IPS DF 6.9 (cell line): ENCODE measurements at regions not wholly inside any gene's neighbourhood (a gene's known extent, or its start where the extent isn't known, plus 50 kb on each side); places are given as distances from the start of the nearest gene placed in this dataset.

Source experiments
- DNase-seq: peaks from one replicate; pipeline ENCODE4 v3.0.0-alpha.2; 2013; ENCODE audit warnings: low read depth, low spot score
- H3K27ac ChIP-seq: one replicate; pipeline ENCODE4 v1.5.1; 2013; ENCODE audit warnings: low read length, control low read depth
- H3K27me3 ChIP-seq: 2 replicates; pipeline ENCODE4 v1.6.1; 2013; ENCODE audit warnings: mild to moderate bottlenecking, low read length; ENCODE audit not compliant: control insufficient read depth, insufficient read depth
- H3K36me3 ChIP-seq: 2 replicates; pipeline ENCODE4 v1.6.1; 2013; ENCODE audit warnings: low read length; ENCODE audit not compliant: control insufficient read depth, insufficient read depth
- H3K4me1 ChIP-seq: 2 replicates; pipeline ENCODE4 v1.6.1; 2013; ENCODE audit warnings: low read length; ENCODE audit not compliant: control insufficient read depth, insufficient read depth
- H3K4me3 ChIP-seq: 2 replicates; pipeline ENCODE4 v1.5.1; 2013; ENCODE audit warnings: mild to moderate bottlenecking, low read length
- H3K9me3 ChIP-seq: 2 replicates; pipeline ENCODE4 v1.6.1; 2013; ENCODE audit warnings: low read length, inconsistent platforms; ENCODE audit not compliant: control insufficient read depth, insufficient read depth
- WGBS: extraction: QIAGEN DNeasy Blood & Tissue Kit; methylation state at CpG from one replicate; pipeline ENCODE4 v1.1.7; 2013; ENCODE audit warnings: mixed read lengths, missing lambda C conversion rate; ENCODE audit not compliant: insufficient read length, insufficient coverage; 5-methylcytosine and 5-hydroxymethylcytosine counted together

GRCh38 chr12:127896661-127897060, 370.3 kb upstream of the TMEM132C start:
- H3K27me3 ChIP-seq, result no peaks in the 10 kb centered on the region
- no peak for DNase-seq
- H3K27ac ChIP-seq, result no peak overlapping the region
- WGBS, result no CpG with 5 or more reads among the region's 4 CpGs
- H3K4me1 ChIP-seq, result no peaks in the 10 kb centered on the region
- H3K4me3 ChIP-seq, result no peak overlapping the region
- peaks cover 10% of the 10 kb centered on the region for H3K9me3 ChIP-seq
- H3K36me3 ChIP-seq, result no peaks in the 10 kb centered on the region

- WGBS, result no CpG with 5 or more reads among the region's 14 CpGs
- DNase-seq, result no peak
- Histone ChIP-seq H3K4me3 (no peak overlapping the region), H3K27ac (no peak overlapping the region), H3K4me1 (no peaks in the 10 kb centered on the region), H3K27me3 (no peaks in the 10 kb centered on the region), H3K36me3 (no peaks in the 10 kb centered on the region), H3K9me3 (peaks cover 6% of the 10 kb centered on the region)
Observed at GRCh38 chr12:127898616-127899015, 368.4 kb upstream of the TMEM132C start.

- Histone ChIP-seq H3K27ac (no peak overlapping the region), H3K4me3 (no peak overlapping the region), H3K36me3 (no peaks in the 10 kb centered on the region), H3K4me1 (no peaks in the 10 kb centered on the region), H3K9me3 (peaks cover 4% of the 10 kb centered on the region), H3K27me3 (no peaks in the 10 kb centered on the region)
- no peak for DNase-seq
- whole genome bisulfite sequencing, result no CpG with 5 or more reads among the region's 5 CpGs
Observed at GRCh38 chr12:127899971-127900370, 367.0 kb upstream of the TMEM132C start.

- no peak for DNase-seq
- no CpG with 5 or more reads among the region's 5 CpGs for WGBS
- peaks cover 2% of the 10 kb centered on the region; the same call in 1 of the 2 replicates for H3K9me3 ChIP-seq
- H3K36me3 ChIP-seq, result no peaks in the 10 kb centered on the region
- no peaks in the 10 kb centered on the region for H3K4me1 ChIP-seq
- H3K27ac ChIP-seq, result no peak overlapping the region
- no peaks in the 10 kb centered on the region for H3K27me3 ChIP-seq
- H3K4me3 ChIP-seq, result no peak overlapping the region
Observed at GRCh38 chr12:127900386-127900785, 366.6 kb upstream of the TMEM132C start.

GRCh38 chr12:127903146-127903545, 363.8 kb upstream of the TMEM132C start:
- Histone ChIP-seq H3K27me3 (no peaks in the 10 kb centered on the region), H3K27ac (no peak overlapping the region), H3K36me3 (no peaks in the 10 kb centered on the region), H3K9me3 (no peaks in the 10 kb centered on the region; the same call in 1 of the 2 replicates), H3K4me1 (no peaks in the 10 kb centered on the region), H3K4me3 (no peak overlapping the region)
- WGBS, result no CpG with 5 or more reads among the region's 5 CpGs
- no peak for DNase-seq

GRCh38 chr12:127909041-127909440, 357.9 kb upstream of the TMEM132C start:
- H3K4me3 ChIP-seq, result no peak overlapping the region
- peaks cover 5% of the 10 kb centered on the region for H3K9me3 ChIP-seq
- no peaks in the 10 kb centered on the region for H3K4me1 ChIP-seq
- no CpG with 5 or more reads among the region's 2 CpGs for WGBS
- H3K36me3 ChIP-seq, result no peaks in the 10 kb centered on the region
- DNase-seq, result no peak
- no peak overlapping the region for H3K27ac ChIP-seq
- H3K27me3 ChIP-seq, result no peaks in the 10 kb centered on the region

GRCh38 chr12:127911291-127911690, 355.7 kb upstream of the TMEM132C start:
- DNase-seq, result no peak
- H3K27ac ChIP-seq, result no peak overlapping the region
- H3K9me3 ChIP-seq, result peaks cover 5% of the 10 kb centered on the region
- no peaks in the 10 kb centered on the region for H3K4me1 ChIP-seq
- WGBS, result no CpG with 5 or more reads among the region's 5 CpGs
- no peaks in the 10 kb centered on the region for H3K27me3 ChIP-seq
- H3K36me3 ChIP-seq, result no peaks in the 10 kb centered on the region
- H3K4me3 ChIP-seq, result no peak overlapping the region

GRCh38 chr12:127912035-127912665, 354.8 kb upstream of the TMEM132C start:
- no peak overlapping the region for H3K4me3 ChIP-seq
- H3K9me3 ChIP-seq, result peaks cover 5% of the 10 kb centered on the region
- no peak for DNase-seq
- no peaks in the 10 kb centered on the region for H3K36me3 ChIP-seq
- H3K27ac ChIP-seq, result no peak overlapping the region
- no CpG with 5 or more reads among the region's 11 CpGs for WGBS
- no peaks in the 10 kb centered on the region for H3K4me1 ChIP-seq
- H3K27me3 ChIP-seq, result no peaks in the 10 kb centered on the region

- H3K27me3 ChIP-seq, result no peaks in the 10 kb centered on the region
- H3K36me3 ChIP-seq, result no peaks in the 10 kb centered on the region
- WGBS, result no CpG with 5 or more reads among the region's 6 CpGs
- no peak overlapping the region for H3K4me3 ChIP-seq
- H3K27ac ChIP-seq, result no peak overlapping the region
- no peak for DNase-seq
- H3K9me3 ChIP-seq, result peaks cover 8% of the 10 kb centered on the region
- no peaks in the 10 kb centered on the region for H3K4me1 ChIP-seq
Observed at GRCh38 chr12:127923501-127923900, 343.5 kb upstream of the TMEM132C start.

- Histone ChIP-seq H3K4me3 (no peak overlapping the region), H3K9me3 (peaks cover 6% of the 10 kb centered on the region), H3K4me1 (no peaks in the 10 kb centered on the region), H3K27me3 (no peaks in the 10 kb centered on the region), H3K27ac (no peak overlapping the region), H3K36me3 (no peaks in the 10 kb centered on the region)
- no peak for DNase-seq
- WGBS, result no CpG with 5 or more reads among the region's 4 CpGs
Observed at GRCh38 chr12:127925971-127926370, 341.0 kb upstream of the TMEM132C start.

- Histone ChIP-seq H3K9me3 (peaks cover 7% of the 10 kb centered on the region), H3K27ac (no peak overlapping the region), H3K27me3 (no peaks in the 10 kb centered on the region), H3K36me3 (no peaks in the 10 kb centered on the region), H3K4me1 (no peaks in the 10 kb centered on the region), H3K4me3 (no peak overlapping the region)
- no CpG with 5 or more reads among the region's 5 CpGs for WGBS
- DNase-seq, result no peak
Observed at GRCh38 chr12:127928178-127928577, 338.8 kb upstream of the TMEM132C start.
